ENCODE measurements at regions not wholly inside any gene's neighbourhood (a gene's known extent, or its start where the extent isn't known, plus 50 kb on each side); places are given as distances from the start of the nearest gene placed in this dataset.

DNA sequence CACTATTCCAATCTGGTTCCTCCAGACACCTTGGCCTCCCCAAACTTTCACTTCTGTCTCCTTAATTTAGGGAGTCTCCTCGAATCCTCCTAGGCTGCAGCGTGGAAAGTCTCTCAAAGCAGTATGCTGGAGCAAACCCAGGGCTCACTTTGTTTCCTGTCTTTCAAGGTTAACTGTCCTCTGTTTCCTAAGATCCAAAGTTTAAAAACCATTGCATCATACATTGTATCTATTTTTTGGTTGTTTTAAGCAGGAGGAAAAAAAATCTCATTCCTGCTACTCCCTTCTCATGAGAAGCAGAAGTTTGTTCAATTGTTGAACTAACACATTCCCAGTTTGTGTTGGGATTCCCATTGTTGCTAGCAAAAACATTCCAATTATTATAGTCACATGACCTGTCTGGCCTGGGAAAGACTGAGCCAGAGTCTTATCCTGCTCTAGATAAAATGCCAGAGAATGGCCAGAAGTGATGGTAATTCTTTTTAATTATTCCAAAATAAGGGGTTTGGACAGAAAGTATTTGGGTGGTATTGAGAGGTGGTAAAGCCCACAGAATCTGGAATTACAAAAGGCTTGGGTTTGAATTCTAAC is 67.3 kb downstream of the HSPB8 start:
- no peak for TF ChIP-seq CTCF (IDR thresholded peaks at IDR 0.05)
- no peak for DNase-seq (ENCODE audit: low spot score)
- no peak overlapping the region for H3K4me3 ChIP-seq
- peak overlapping the region; percentile 64 to 83 for H3K27ac ChIP-seq

DNA sequence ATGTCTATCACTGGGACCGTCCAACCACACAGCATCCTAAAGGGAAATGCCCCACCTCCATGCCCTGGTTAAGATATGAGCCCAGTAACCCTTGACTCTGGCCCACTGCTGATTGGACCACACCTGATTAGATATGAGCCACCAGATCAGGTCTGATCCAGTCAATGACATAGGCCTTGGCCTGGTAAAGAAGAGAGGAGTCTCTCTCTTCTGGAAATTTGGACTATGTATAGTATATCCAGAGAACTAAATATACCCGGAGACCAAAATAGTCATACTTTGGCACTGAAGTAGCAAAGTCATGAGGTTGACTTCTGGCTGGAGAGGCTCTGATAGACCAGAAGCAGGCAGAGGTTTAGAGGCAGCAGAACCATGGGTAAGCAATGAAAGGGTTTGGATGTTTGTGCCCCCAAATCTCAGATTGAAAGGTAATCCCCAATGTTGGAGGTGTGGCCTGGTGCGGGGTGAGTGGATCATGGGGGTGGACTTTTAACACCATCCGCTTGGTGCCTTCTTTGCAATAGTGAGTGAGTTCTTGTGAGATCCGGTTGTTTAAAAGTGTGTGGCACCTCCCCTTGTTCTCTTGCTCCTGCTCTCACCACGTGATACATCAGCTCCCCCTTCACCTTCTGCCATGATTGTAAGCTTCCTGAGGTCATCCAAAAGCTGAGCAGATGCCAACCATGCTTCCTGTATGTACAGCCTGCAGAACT is 68.4 kb downstream of the HSPB8 start:
- Histone ChIP-seq H3K4me3 (no peak overlapping the region), H3K27ac (peak overlapping the region; percentile 64 to 83)
- DNase-seq (ENCODE audit: low spot score), result no peak
- no peak for TF ChIP-seq CTCF (IDR thresholded peaks at IDR 0.05)

DNA sequence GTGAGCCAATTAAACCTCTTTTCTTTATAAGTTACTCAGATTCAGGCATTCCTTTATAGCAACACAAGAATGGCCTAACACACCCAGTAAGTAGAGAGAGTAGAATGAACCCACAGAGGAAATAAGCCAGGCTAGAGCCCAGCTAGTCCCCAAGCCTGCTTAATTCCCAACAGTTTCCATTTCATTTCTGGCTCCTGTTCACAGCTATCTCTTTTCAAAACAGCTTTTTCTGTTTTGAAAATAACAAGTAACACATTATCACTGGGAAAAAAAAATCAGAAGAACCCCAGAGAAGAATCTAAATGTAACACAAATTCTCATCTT is 69.0 kb downstream of the HSPB8 start:
- H3K4me3 ChIP-seq, result no peak overlapping the region
- no peak for TF ChIP-seq CTCF (IDR thresholded peaks at IDR 0.05)
- H3K27ac ChIP-seq, result peak overlapping the region; percentile 64 to 83
- no peak for DNase-seq (ENCODE audit: low spot score)

GRCh38 chr12:119249383-119250155 is 70.8 kb downstream of the HSPB8 start:
- no peak for DNase-seq (ENCODE audit: low spot score)
- no peak for TF ChIP-seq CTCF (IDR thresholded peaks at IDR 0.05)
- Histone ChIP-seq H3K27ac (no peak overlapping the region), H3K4me3 (no peak overlapping the region)

- no peak for TF ChIP-seq CTCF (IDR thresholded peaks at IDR 0.05)
- no peak for DNase-seq (ENCODE audit: low spot score)
- H3K4me3 ChIP-seq, result no peak overlapping the region
- no peak overlapping the region for H3K27ac ChIP-seq
These were observed 76.6 kb downstream of the HSPB8 start for GRCh38 chr12:119255314-119255713.

- H3K4me3 ChIP-seq, result no peak overlapping the region
- no peak for DNase-seq (ENCODE audit: low spot score)
- TF ChIP-seq CTCF (IDR thresholded peaks at IDR 0.05), result no peak
- no peak overlapping the region for H3K27ac ChIP-seq
These were observed 76.4 kb upstream of the CCDC60 start for GRCh38 chr12:119258149-119258548.
